ENCODE measurements at regions not wholly inside any gene's neighbourhood (a gene's known extent, or its start where the extent isn't known, plus 50 kb on each side); places are given as distances from the start of the nearest gene placed in this dataset.

DNA sequence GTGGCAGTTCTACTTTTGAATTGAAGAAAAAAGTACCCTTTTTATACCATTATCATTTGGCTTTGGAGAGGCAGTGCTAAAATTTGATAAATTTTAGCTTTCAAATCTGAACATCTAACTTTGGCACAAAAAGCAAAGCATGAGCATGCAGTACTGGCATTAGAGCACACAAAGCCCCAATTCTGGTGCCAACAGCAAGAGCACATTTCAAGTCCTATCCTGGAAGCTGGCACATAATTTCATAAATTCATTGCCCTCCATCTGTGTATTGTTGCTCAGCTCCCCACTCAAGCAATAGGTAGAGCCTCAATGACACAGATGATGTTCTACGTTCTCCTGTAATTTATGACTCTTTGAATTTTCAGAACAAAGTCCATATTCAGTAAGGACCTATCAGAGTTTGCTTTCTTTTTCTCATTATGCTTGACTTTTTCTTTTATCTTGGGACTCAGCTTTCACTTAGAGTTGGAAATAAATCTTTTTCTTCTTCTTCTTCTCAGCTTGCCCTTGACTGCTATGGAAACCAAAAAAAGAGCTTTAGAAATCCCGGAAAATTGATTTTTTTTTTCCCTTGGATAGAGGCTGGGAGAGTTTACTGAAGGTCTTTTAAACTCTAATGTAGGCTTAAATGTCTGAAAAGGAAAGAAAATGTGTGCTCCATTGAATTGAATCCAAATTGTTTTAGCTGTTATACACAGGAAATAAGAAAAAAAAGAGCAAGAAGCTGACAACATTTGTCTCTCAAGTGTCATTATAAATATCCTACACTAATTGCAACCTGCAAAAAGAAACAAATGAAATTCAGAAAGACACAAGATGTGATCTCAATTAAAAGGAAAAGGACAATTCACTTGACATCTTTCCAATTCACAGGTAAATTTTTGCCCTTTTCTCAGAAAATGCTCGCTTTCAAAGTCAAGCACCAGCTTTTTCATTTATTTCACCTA is 380.8 kb upstream of the CDH18 start:
- Histone ChIP-seq H3K79me2 (ENCODE audit: control insufficient read depth, insufficient read depth, low read length) (no peaks in the 10 kb centered on the region), H2AFZ (ENCODE audit: control insufficient read depth, low read length) (no peak overlapping the region), H3K27ac (ENCODE audit: control insufficient read depth, insufficient read depth, low read length) (no peak overlapping the region), H3K4me3 (ENCODE audit: control insufficient read depth in 2 of 3, extremely low read depth in 1 of 3, insufficient read depth in 2 of 3, low read depth in 1 of 3, low read length in 3 of 3) (no peak overlapping the region), H3K9me3 (ENCODE audit: control insufficient read depth, low read depth, low read length) (no peaks in the 10 kb centered on the region), H3K9ac (ENCODE audit: control insufficient read depth, extremely low read depth, insufficient read depth, low read length) (no peak overlapping the region), H3K36me3 (ENCODE audit: control insufficient read depth in 2 of 2, extremely low read depth in 1 of 2, insufficient read depth in 2 of 2, low read length in 2 of 2) (no peaks in the 10 kb centered on the region), H3K9me1 (ENCODE audit: control insufficient read depth, extremely low read depth, insufficient read depth, low read length) (no peaks in the 10 kb centered on the region), H4K20me1 (ENCODE audit: control insufficient read depth, extremely low read depth, insufficient read depth, low read length) (no peaks in the 10 kb centered on the region), H3K4me1 (ENCODE audit: control insufficient read depth, extremely low read depth, insufficient read depth, low read length) (no peaks in the 10 kb centered on the region), H3K27me3 (ENCODE audit: control insufficient read depth, extremely low read depth, insufficient read depth, low read length) (no peaks in the 10 kb centered on the region), H3K4me2 (ENCODE audit: control insufficient read depth, extremely low read depth, insufficient read depth, low read depth, low read length) (no peak overlapping the region)
- no peak for FAIRE-seq
- dilution Hi-C loops (cut with MboI; ENCODE audit: extremely low pct_ligation_motif_present, low sequenced_read_pairs), result no loop called here
- DNase-seq (ENCODE audit: low read depth, low spot score), result no peak
- TF ChIP-seq EZH2 (IDR thresholded peaks at IDR 0.05; ENCODE audit: low read length), result no peak
- TF ChIP-seq, protein P1, sequence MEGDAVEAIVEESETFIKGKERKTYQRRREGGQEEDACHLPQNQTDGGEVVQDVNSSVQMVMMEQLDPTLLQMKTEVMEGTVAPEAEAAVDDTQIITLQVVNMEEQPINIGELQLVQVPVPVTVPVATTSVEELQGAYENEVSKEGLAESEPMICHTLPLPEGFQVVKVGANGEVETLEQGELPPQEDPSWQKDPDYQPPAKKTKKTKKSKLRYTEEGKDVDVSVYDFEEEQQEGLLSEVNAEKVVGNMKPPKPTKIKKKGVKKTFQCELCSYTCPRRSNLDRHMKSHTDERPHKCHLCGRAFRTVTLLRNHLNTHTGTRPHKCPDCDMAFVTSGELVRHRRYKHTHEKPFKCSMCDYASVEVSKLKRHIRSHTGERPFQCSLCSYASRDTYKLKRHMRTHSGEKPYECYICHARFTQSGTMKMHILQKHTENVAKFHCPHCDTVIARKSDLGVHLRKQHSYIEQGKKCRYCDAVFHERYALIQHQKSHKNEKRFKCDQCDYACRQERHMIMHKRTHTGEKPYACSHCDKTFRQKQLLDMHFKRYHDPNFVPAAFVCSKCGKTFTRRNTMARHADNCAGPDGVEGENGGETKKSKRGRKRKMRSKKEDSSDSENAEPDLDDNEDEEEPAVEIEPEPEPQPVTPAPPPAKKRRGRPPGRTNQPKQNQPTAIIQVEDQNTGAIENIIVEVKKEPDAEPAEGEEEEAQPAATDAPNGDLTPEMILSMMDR (optimal IDR thresholded peaks at IDR 0.05 in 1 of 3, IDR thresholded peaks at IDR 0.05 in 1 of 3, conservative IDR thresholded peaks at IDR 0.05 in 1 of 3; ENCODE audit: extremely low read depth in 1 of 3, insufficient read depth in 2 of 3, low read length in 3 of 3), result no peak

DNA sequence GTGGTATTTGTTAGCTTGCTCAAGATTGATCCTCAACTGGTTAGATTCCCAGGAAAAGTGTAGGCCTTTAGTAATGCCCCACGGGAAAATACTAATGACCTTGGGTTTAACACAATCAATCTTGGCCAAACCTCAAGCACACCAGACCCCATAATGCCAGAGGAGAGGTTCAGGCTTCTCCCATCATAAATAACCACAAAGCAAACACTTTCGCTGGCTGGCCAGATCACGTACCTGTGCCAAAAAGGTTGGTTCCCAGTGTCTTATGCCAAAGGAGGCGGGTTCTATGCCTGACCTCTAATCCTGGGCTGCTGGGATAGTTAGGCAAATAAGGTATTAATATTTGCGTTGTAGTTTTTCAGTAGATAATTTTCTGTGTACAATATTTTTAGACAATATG is 379.2 kb upstream of the CDH18 start:
- dilution Hi-C loops (cut with MboI; ENCODE audit: extremely low pct_ligation_motif_present, low sequenced_read_pairs), result no loop called here
- no peak overlapping the region for H2AFZ ChIP-seq (ENCODE audit: control insufficient read depth, low read length)
- H3K9me1 ChIP-seq (ENCODE audit: control insufficient read depth, extremely low read depth, insufficient read depth, low read length), result no peaks in the 10 kb centered on the region
- no peak overlapping the region for H3K4me3 ChIP-seq (ENCODE audit: control insufficient read depth in 2 of 3, extremely low read depth in 1 of 3, insufficient read depth in 2 of 3, low read depth in 1 of 3, low read length in 3 of 3)
- no peak overlapping the region for H3K4me2 ChIP-seq (ENCODE audit: control insufficient read depth, extremely low read depth, insufficient read depth, low read depth, low read length)
- no peaks in the 10 kb centered on the region for H3K4me1 ChIP-seq (ENCODE audit: control insufficient read depth, extremely low read depth, insufficient read depth, low read length)
- H3K36me3 ChIP-seq (ENCODE audit: control insufficient read depth in 2 of 2, extremely low read depth in 1 of 2, insufficient read depth in 2 of 2, low read length in 2 of 2), result no peaks in the 10 kb centered on the region
- no peaks in the 10 kb centered on the region for H3K9me3 ChIP-seq (ENCODE audit: control insufficient read depth, low read depth, low read length)
- H3K9ac ChIP-seq (ENCODE audit: control insufficient read depth, extremely low read depth, insufficient read depth, low read length), result no peak overlapping the region
- H4K20me1 ChIP-seq (ENCODE audit: control insufficient read depth, extremely low read depth, insufficient read depth, low read length), result no peaks in the 10 kb centered on the region
- no peaks in the 10 kb centered on the region for H3K27me3 ChIP-seq (ENCODE audit: control insufficient read depth, extremely low read depth, insufficient read depth, low read length)
- no peaks in the 10 kb centered on the region for H3K79me2 ChIP-seq (ENCODE audit: control insufficient read depth, insufficient read depth, low read length)
- TF ChIP-seq, protein P1 (optimal IDR thresholded peaks at IDR 0.05 in 1 of 3, IDR thresholded peaks at IDR 0.05 in 1 of 3, conservative IDR thresholded peaks at IDR 0.05 in 1 of 3; ENCODE audit: extremely low read depth in 1 of 3, insufficient read depth in 2 of 3, low read length in 3 of 3), result no peak
- TF ChIP-seq EZH2 (IDR thresholded peaks at IDR 0.05; ENCODE audit: low read length), result no peak
- no peak for FAIRE-seq
- DNase-seq (ENCODE audit: low read depth, low spot score), result no peak
- no peak overlapping the region for H3K27ac ChIP-seq (ENCODE audit: control insufficient read depth, insufficient read depth, low read length)
